ENCODE measurements at regions not wholly inside any gene's neighbourhood (a gene's known extent, or its start where the extent isn't known, plus 50 kb on each side); places are given as distances from the start of the nearest gene placed in this dataset.
A peak's percentile ranks its signal among the peaks of the same experiment; 100 is the strongest.

- H3K9ac ChIP-seq (ENCODE audit: insufficient read depth in 1 of 2, low read depth in 2 of 2, low read length in 2 of 2): no peak overlapping the region
- H3K9me3 ChIP-seq (replicated peaks; ENCODE audit: control insufficient read depth, insufficient read depth, low read depth, low read length): no peaks in the 10 kb centered on the region
- H3K4me2 ChIP-seq (ENCODE audit: insufficient read depth, low read length): no peak overlapping the region
- FAIRE-seq (no peak), ATAC-seq (no peak), DNase-seq (ENCODE audit: extremely low read depth in 1 of 4, low spot score in 3 of 4) (no peak)
- no peaks in the 10 kb centered on the region for H3K79me2 ChIP-seq (ENCODE audit: control insufficient read depth, insufficient read depth, low read length)
- TF ChIP-seq RAD21 (CRISPR knock-in tag; conservative IDR thresholded peaks at IDR 0.05 in 1 of 2, IDR thresholded peaks at IDR 0.05 in 1 of 2): peak in 1 of 2 experiments; percentile 18; a peak in 1 of 4 replicates
- no peak for TF ChIP-seq ZBTB2 (IDR thresholded peaks at IDR 0.05)
- TF ChIP-seq POLR2B (IDR thresholded peaks at IDR 0.05; ENCODE audit: low read depth, partially characterized antibody): no peak
- no peak for TF ChIP-seq SRSF7 (optimal IDR thresholded peaks at IDR 0.05; ENCODE audit: low read depth, low read length)
- TF ChIP-seq, protein P1, sequence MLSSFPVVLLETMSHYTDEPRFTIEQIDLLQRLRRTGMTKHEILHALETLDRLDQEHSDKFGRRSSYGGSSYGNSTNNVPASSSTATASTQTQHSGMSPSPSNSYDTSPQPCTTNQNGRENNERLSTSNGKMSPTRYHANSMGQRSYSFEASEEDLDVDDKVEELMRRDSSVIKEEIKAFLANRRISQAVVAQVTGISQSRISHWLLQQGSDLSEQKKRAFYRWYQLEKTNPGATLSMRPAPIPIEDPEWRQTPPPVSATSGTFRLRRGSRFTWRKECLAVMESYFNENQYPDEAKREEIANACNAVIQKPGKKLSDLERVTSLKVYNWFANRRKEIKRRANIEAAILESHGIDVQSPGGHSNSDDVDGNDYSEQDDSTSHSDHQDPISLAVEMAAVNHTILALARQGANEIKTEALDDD (IDR thresholded peaks at IDR 0.05): no peak
- in situ Hi-C loops (cut with MboI) (no loop called here), intact Hi-C loops (cut with micrococcal nuclease) (no loop called here)
- H3K27me3 ChIP-seq (ENCODE audit: control insufficient read depth in 2 of 2, insufficient read depth in 2 of 2, low read length in 2 of 2): no peaks in the 10 kb centered on the region
- whole genome bisulfite sequencing (ENCODE audit: insufficient coverage, low coverage, missing lambda C conversion rate): 0% methylated on average over 3 of the region's 3 CpGs
- no peak overlapping the region for H3K4me3 ChIP-seq
- no peaks in the 10 kb centered on the region for H3K36me3 ChIP-seq (ENCODE audit: control insufficient read depth, insufficient read depth, low read length)
- CTCF ChIA-PET (ENCODE audit: low intra/inter-chr PET ratio): no interaction called here
- POLR2A ChIA-PET: no interaction called here
- no TSS peak for BruUV-seq (replicated peaks)
- no peaks in the 10 kb centered on the region for H3K9me1 ChIP-seq (ENCODE audit: control insufficient read depth, insufficient read depth, low read length)
- no peak overlapping the region for H3K27ac ChIP-seq (ENCODE audit: extremely low read depth, low read depth, low read length)
- H3K4me1 ChIP-seq (replicated peaks in 1 of 2; ENCODE audit: control insufficient read depth in 2 of 2, insufficient read depth in 2 of 2, low read length in 2 of 2): no peaks in the 10 kb centered on the region
- no peak overlapping the region for H2AFZ ChIP-seq (ENCODE audit: low read depth, low read length)
- no peaks in the 10 kb centered on the region for H4K20me1 ChIP-seq (replicated peaks; ENCODE audit: control insufficient read depth, insufficient read depth, low read length)
Observed at GRCh38 chr12:19915392-19916195, 452.7 kb upstream of the PDE3A start.

Data from K562 (cell line).